ENCODE measurements at regions not wholly inside any gene's neighbourhood (a gene's known extent, or its start where the extent isn't known, plus 50 kb on each side); places are given as distances from the start of the nearest gene placed in this dataset.

- no peak for DNase-seq (ENCODE audit: low read depth in 1 of 2, low spot score in 1 of 2)
These were observed 89.7 kb upstream of the STEAP1B start for GRCh38 chr7:22589641-22590201.

GRCh38 chr7:22588351-22588750 lies 88.4 kb upstream of the STEAP1B start:
- no peak for DNase-seq (ENCODE audit: low read depth in 1 of 2, low spot score in 1 of 2)

GRCh38 chr7:22587322-22587721 lies 87.3 kb upstream of the STEAP1B start:
- DNase-seq (ENCODE audit: low read depth in 1 of 2, low spot score in 1 of 2): no peak

GRCh38 chr7:22586786-22587140 lies 86.8 kb upstream of the STEAP1B start:
- DNase-seq (ENCODE audit: low read depth in 1 of 2, low spot score in 1 of 2): no peak

GRCh38 chr7:22586101-22586785 lies 86.3 kb upstream of the STEAP1B start:
- DNase-seq (ENCODE audit: low read depth in 1 of 2, low spot score in 1 of 2): no peak

GRCh38 chr7:22584179-22584578 lies 84.2 kb upstream of the STEAP1B start:
- DNase-seq (ENCODE audit: low read depth in 1 of 2, low spot score in 1 of 2): no peak

GRCh38 chr7:22582863-22583622 lies 83.1 kb upstream of the STEAP1B start:
- no peak for DNase-seq (ENCODE audit: low read depth in 1 of 2, low spot score in 1 of 2)

- no peak for DNase-seq (ENCODE audit: low read depth in 1 of 2, low spot score in 1 of 2)
These were observed 81.1 kb upstream of the STEAP1B start for GRCh38 chr7:22581099-22581498.

- no peak for DNase-seq (ENCODE audit: low read depth in 1 of 2, low spot score in 1 of 2)
These were observed 80.0 kb upstream of the STEAP1B start for GRCh38 chr7:22579961-22580360.

- DNase-seq (ENCODE audit: low read depth in 1 of 2, low spot score in 1 of 2): no peak
These were observed 78.2 kb upstream of the STEAP1B start for GRCh38 chr7:22578007-22578733.

- DNase-seq (ENCODE audit: low read depth in 1 of 2, low spot score in 1 of 2): no peak
These were observed 77.5 kb upstream of the STEAP1B start for GRCh38 chr7:22577470-22578001.

- no peak for DNase-seq (ENCODE audit: low read depth in 1 of 2, low spot score in 1 of 2)
These were observed 76.9 kb upstream of the STEAP1B start for GRCh38 chr7:22576612-22577469.

GRCh38 chr7:22574754-22575520 lies 74.9 kb upstream of the STEAP1B start:
- DNase-seq (ENCODE audit: low read depth in 1 of 2, low spot score in 1 of 2): no peak

GRCh38 chr7:22572937-22573336 lies 72.9 kb upstream of the STEAP1B start:
- no peak for DNase-seq (ENCODE audit: low read depth in 1 of 2, low spot score in 1 of 2)

- no peak for DNase-seq (ENCODE audit: low read depth in 1 of 2, low spot score in 1 of 2)
These were observed 72.3 kb upstream of the STEAP1B start for GRCh38 chr7:22572292-22572691.

GRCh38 chr7:22571766-22572165 lies 71.8 kb upstream of the STEAP1B start:
- DNase-seq (ENCODE audit: low read depth in 1 of 2, low spot score in 1 of 2): no peak

- no peak for DNase-seq (ENCODE audit: low read depth in 1 of 2, low spot score in 1 of 2)
These were observed 69.8 kb upstream of the STEAP1B start for GRCh38 chr7:22569586-22570321.

GRCh38 chr7:22566592-22566991 lies 66.6 kb upstream of the STEAP1B start:
- DNase-seq (ENCODE audit: low read depth in 1 of 2, low spot score in 1 of 2): no peak

GRCh38 chr7:22566176-22566575 lies 66.2 kb upstream of the STEAP1B start:
- DNase-seq (ENCODE audit: low read depth in 1 of 2, low spot score in 1 of 2): no peak

All from stimulated activated CD4-positive, alpha-beta T cell treated with anti-CD3 and anti-CD28 coated beads, Interleukin-15, amount 100 ng/mL, for 1 hour (primary cell).